ENCODE measurements at regions not wholly inside any gene's neighbourhood (a gene's known extent, or its start where the extent isn't known, plus 50 kb on each side); places are given as distances from the start of the nearest gene placed in this dataset.

GRCh38 chr14:44720707-44721106 lies 213.6 kb upstream of the FSCB start:
- Histone ChIP-seq H3K4me1 (ENCODE audit: low read length) (no peaks in the 10 kb centered on the region), H3K4me2 (ENCODE audit: low read depth, low read length) (no peak overlapping the region), H4K20me1 (ENCODE audit: insufficient read depth, low read length) (no peaks in the 10 kb centered on the region), H3K27me3 (replicated peaks; ENCODE audit: insufficient read depth, low read length) (no peaks in the 10 kb centered on the region), H3K36me3 (replicated peaks; ENCODE audit: insufficient read depth, low read length) (no peaks in the 10 kb centered on the region), H3F3A (ENCODE audit: insufficient read depth, low read length) (no peaks in the 10 kb centered on the region), H3K9me2 (replicated peaks; ENCODE audit: insufficient read depth, low read length) (no peaks in the 10 kb centered on the region), H2AFZ (ENCODE audit: low read length) (no peak overlapping the region), H3K9ac (ENCODE audit: low read length) (no peak overlapping the region), H3K9me3 (replicated peaks; ENCODE audit: insufficient read depth, low read length) (no peaks in the 10 kb centered on the region), H3K79me2 (ENCODE audit: low read length) (no peaks in the 10 kb centered on the region), H3K4me3 (ENCODE audit: low read length) (no peak overlapping the region), H3K27ac (ENCODE audit: low read length) (no peak overlapping the region)
- DNase-seq: no peak
- TF ChIP-seq, protein P1, sequence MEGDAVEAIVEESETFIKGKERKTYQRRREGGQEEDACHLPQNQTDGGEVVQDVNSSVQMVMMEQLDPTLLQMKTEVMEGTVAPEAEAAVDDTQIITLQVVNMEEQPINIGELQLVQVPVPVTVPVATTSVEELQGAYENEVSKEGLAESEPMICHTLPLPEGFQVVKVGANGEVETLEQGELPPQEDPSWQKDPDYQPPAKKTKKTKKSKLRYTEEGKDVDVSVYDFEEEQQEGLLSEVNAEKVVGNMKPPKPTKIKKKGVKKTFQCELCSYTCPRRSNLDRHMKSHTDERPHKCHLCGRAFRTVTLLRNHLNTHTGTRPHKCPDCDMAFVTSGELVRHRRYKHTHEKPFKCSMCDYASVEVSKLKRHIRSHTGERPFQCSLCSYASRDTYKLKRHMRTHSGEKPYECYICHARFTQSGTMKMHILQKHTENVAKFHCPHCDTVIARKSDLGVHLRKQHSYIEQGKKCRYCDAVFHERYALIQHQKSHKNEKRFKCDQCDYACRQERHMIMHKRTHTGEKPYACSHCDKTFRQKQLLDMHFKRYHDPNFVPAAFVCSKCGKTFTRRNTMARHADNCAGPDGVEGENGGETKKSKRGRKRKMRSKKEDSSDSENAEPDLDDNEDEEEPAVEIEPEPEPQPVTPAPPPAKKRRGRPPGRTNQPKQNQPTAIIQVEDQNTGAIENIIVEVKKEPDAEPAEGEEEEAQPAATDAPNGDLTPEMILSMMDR (IDR thresholded peaks at IDR 0.05; ENCODE audit: low read length): no peak
- TF ChIP-seq EZH2phosphoT487 (IDR thresholded peaks at IDR 0.05; ENCODE audit: low read length): no peak
- no peak for TF ChIP-seq EZH2 (optimal IDR thresholded peaks at IDR 0.05; ENCODE audit: low read depth, low read length)

DNA sequence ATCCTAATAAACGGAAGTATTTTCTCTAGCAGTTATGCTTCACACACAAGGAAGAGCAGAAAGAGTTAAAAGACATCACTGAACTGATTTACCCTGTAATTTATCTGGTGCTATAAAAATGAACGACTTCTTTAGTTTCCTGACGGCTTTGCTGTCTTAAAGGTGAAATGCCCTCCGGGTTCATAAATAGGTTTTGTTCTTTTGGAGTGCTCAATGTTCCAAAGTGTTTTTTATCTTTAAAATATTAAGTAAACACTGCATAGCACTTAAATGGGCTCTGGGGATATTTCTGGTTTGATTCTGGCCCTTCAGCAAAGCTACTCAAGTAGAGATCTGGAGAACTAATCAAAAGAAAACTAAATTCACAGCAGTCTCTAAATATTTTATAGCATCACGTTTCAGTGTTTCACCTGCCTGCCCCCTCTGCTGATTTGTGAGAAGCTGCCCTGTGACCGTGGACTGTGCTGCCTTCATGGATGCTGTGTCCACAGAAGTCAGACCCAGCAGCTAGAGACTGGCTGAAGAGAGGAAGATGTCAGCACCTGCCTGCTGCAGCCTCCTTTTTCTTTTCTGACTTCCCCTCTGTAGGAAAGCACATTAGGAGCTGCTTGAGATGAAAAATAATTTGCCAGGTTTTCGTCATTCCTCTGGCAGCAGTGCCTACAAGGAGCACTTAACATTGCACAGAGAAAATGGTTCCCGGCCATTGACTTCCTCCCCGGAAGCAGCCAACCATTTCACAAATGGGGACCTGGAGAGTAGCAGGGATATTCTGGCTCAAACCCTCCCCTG lies 205.1 kb upstream of the FSCB start:
- TF ChIP-seq, protein P1 (IDR thresholded peaks at IDR 0.05; ENCODE audit: low read length): no peak
- no peak for TF ChIP-seq EZH2phosphoT487 (IDR thresholded peaks at IDR 0.05; ENCODE audit: low read length)
- Histone ChIP-seq H3K27ac (ENCODE audit: low read length) (no peak overlapping the region), H4K20me1 (ENCODE audit: insufficient read depth, low read length) (no peaks in the 10 kb centered on the region), H3K4me1 (ENCODE audit: low read length) (no peaks in the 10 kb centered on the region), H3K27me3 (replicated peaks; ENCODE audit: insufficient read depth, low read length) (no peaks in the 10 kb centered on the region), H3K9me2 (replicated peaks; ENCODE audit: insufficient read depth, low read length) (no peaks in the 10 kb centered on the region), H3F3A (ENCODE audit: insufficient read depth, low read length) (no peaks in the 10 kb centered on the region), H3K9ac (ENCODE audit: low read length) (no peak overlapping the region), H2AFZ (ENCODE audit: low read length) (no peak overlapping the region), H3K4me2 (ENCODE audit: low read depth, low read length) (no peak overlapping the region), H3K4me3 (ENCODE audit: low read length) (no peak overlapping the region), H3K36me3 (replicated peaks; ENCODE audit: insufficient read depth, low read length) (no peaks in the 10 kb centered on the region), H3K79me2 (ENCODE audit: low read length) (no peaks in the 10 kb centered on the region), H3K9me3 (replicated peaks; ENCODE audit: insufficient read depth, low read length) (no peaks in the 10 kb centered on the region)
- DNase-seq: no peak

GRCh38 chr14:44701563-44702263 lies 194.6 kb upstream of the FSCB start:
- Histone ChIP-seq H3K4me3 (ENCODE audit: low read length) (no peak overlapping the region), H3K9ac (ENCODE audit: low read length) (no peak overlapping the region), H3K9me2 (replicated peaks; ENCODE audit: insufficient read depth, low read length) (no peaks in the 10 kb centered on the region), H2AFZ (ENCODE audit: low read length) (no peak overlapping the region), H3K36me3 (replicated peaks; ENCODE audit: insufficient read depth, low read length) (no peaks in the 10 kb centered on the region), H3K9me3 (replicated peaks; ENCODE audit: insufficient read depth, low read length) (no peaks in the 10 kb centered on the region), H3K4me2 (ENCODE audit: low read depth, low read length) (no peak overlapping the region), H3K27me3 (replicated peaks; ENCODE audit: insufficient read depth, low read length) (no peaks in the 10 kb centered on the region), H3K79me2 (ENCODE audit: low read length) (no peaks in the 10 kb centered on the region), H3F3A (ENCODE audit: insufficient read depth, low read length) (no peaks in the 10 kb centered on the region), H3K27ac (ENCODE audit: low read length) (no peak overlapping the region), H4K20me1 (ENCODE audit: insufficient read depth, low read length) (no peaks in the 10 kb centered on the region), H3K4me1 (ENCODE audit: low read length) (no peaks in the 10 kb centered on the region)
- no peak for DNase-seq
- no peak for TF ChIP-seq EZH2 (optimal IDR thresholded peaks at IDR 0.05; ENCODE audit: low read depth, low read length)
- TF ChIP-seq, protein P1 (IDR thresholded peaks at IDR 0.05; ENCODE audit: low read length): no peak
- no peak for TF ChIP-seq EZH2phosphoT487 (IDR thresholded peaks at IDR 0.05; ENCODE audit: low read length)

All from MM.1S (cell line).